Stimulated activated CD4-positive, alpha-beta T cell treated with anti-CD3 and anti-CD28 coated beads, TNF-alpha, amount 100 ng/mL, for 4 hours (primary cell): ENCODE measurements at regions not wholly inside any gene's neighbourhood (a gene's known extent, or its start where the extent isn't known, plus 50 kb on each side); places are given as distances from the start of the nearest gene placed in this dataset.

Experiments used
- DNase-seq, 3 experiments: peaks; one replicate each; pipeline ENCODE4 v3.0.0-alpha.2; 2020; ENCODE audit warnings: low read depth in 3 of 3

DNA sequence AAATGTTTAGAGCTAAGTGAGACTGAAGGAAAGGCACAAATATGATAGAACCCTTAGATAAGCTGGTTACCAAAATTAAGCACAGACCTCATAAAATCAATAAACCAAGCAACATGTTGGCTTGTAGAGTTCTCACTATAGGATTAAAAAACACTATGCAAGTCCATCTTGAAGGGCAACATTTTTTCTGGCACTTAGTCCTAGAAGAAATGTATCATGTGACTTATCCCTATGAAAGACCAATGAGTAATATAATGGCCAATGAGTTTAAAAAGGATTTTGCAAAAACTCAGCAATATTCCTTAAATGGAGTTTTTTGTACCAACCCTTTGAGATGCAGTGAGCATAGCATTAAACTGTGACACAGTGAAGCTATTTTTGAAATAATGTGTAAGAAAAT lies 216.3 kb upstream of the ADRA1B start:
- no peak for DNase-seq

- DNase-seq = no peak
These were observed 214.0 kb upstream of the ADRA1B start for GRCh38 chr5:159702301-159702700.

DNA sequence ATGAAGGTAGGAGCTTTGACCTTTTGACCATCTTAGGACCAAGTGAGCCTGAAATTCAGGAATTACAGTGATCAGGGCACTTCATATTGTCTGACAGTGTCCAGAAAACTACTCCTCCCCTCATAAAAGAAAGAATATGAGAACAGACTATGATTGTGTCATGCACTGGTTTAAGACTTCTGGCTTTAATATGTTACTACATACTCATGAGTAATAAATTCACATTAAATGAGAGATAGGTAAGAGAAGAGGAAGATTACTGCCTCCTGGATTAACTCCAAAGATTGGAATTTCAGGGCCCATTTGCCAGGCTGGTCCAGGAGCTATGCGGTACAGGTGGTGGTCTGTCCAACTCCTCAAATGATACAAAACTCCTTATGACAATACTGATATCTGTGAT lies 213.5 kb upstream of the ADRA1B start:
- DNase-seq = no peak

- no peak for DNase-seq
These were observed 212.1 kb upstream of the ADRA1B start for GRCh38 chr5:159704160-159704559.

- no peak for DNase-seq
These were observed 210.3 kb upstream of the ADRA1B start for GRCh38 chr5:159705948-159706347.

DNA sequence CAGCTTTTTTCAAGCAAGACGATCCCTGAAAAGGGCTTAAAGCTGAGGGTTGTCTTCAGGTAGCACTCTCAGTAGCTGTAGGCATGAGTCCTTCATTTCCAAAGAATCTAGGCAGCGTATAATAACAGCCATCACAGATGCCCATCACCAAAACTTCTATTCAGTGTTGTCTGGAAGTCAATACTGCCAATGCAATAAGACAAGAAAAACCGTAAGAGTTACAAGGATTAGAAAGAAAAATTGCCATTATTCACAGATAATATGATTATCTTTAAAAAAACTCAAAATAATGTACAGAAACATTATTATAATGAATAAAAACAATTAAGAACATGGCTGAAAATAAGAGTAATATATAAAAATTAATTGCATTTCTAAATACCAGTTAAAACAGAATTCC lies 208.2 kb upstream of the ADRA1B start:
- DNase-seq = no peak

DNA sequence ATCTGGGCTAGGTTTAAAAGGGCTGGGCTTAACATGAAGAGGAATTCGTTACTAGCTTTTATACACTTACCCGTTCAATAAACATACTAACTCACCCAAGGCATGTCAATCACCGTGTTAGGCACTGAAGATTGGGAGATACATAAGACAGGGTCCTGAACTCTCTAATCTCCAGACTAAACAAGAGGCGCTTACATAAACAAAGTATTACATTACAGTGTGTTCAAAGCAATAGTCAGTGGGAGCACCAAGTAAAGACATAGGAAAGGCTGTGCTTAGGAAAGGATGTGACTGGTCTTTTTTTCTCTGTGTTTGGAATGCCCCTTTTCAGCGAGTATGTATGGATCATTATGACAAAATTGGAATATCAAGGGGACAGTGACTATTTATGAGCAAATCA lies 203.6 kb upstream of the ADRA1B start:
- DNase-seq = no peak

- no peak for DNase-seq
These were observed 203.0 kb upstream of the ADRA1B start for GRCh38 chr5:159713254-159713653.

- no peak for DNase-seq
These were observed 202.5 kb upstream of the ADRA1B start for GRCh38 chr5:159713773-159714172.

DNA sequence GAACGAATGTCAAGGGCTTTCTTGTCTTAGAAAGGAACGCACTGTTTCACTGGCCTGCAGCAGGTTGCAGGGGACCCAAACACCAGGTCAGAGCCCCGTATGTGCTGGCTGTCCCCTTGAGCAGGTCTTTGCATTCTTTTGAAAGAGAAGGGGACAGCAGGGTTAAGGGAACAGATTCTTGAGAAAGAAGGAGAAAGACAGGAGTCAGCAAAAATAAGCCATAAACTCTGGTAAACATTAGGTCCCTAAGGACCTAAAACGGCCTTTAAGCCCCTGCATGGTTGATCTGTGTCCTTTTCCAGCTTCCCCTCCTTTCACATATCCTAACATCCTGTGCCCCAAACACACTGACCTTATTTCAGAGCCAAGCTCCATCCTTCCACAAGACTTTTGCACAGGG lies 190.8 kb upstream of the ADRA1B start:
- DNase-seq = no peak

- DNase-seq = no peak
These were observed 189.1 kb upstream of the ADRA1B start for GRCh38 chr5:159727167-159727566.

- no peak for DNase-seq
These were observed 186.0 kb upstream of the ADRA1B start for GRCh38 chr5:159730285-159730684.

DNA sequence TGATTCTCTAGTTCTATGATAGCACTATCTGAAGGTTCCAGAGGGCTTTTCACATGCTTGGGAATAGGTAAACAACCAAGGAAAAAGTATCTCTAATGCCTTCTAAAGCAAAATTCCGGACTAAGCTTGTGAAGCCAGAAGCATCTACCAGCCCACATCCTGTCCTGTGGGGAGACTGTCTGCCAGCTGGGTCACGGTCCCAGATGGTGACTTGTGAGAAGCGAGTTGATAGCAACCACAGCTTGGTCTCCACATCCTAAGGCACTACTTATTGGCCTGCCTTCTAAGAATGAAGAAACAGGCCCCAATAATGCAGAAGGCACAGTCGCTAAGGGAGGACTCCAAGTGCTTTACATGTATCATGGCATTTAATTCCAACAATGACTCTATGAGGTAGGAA lies 184.1 kb upstream of the ADRA1B start:
- no peak for DNase-seq

GRCh38 chr5:159734366-159734765 lies 181.9 kb upstream of the ADRA1B start:
- DNase-seq = no peak

DNA sequence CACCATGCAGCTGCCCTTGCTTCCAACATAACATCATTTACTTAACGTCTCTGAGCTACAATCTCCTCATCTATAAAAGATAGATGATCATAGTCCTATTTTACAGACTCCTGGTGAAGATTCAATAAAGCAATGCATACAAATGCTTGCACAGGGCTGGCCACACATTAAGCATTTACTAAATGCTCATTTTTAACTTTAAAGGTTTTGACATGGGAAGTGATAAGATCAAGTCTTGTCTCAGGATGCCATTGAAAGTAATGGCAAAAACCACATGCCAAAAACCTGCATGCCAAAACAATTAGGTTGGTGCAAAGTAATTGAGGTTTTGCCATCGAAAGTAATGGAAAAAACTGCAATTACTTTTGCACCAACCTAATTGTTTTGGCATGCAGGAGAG lies 181.2 kb upstream of the ADRA1B start:
- no peak for DNase-seq

GRCh38 chr5:159735749-159736660 lies 180.3 kb upstream of the ADRA1B start:
- DNase-seq = no peak

GRCh38 chr5:159736844-159737243 lies 179.4 kb upstream of the ADRA1B start:
- DNase-seq = no peak

GRCh38 chr5:159737263-159737662 lies 179.0 kb upstream of the ADRA1B start:
- no peak for DNase-seq

DNA sequence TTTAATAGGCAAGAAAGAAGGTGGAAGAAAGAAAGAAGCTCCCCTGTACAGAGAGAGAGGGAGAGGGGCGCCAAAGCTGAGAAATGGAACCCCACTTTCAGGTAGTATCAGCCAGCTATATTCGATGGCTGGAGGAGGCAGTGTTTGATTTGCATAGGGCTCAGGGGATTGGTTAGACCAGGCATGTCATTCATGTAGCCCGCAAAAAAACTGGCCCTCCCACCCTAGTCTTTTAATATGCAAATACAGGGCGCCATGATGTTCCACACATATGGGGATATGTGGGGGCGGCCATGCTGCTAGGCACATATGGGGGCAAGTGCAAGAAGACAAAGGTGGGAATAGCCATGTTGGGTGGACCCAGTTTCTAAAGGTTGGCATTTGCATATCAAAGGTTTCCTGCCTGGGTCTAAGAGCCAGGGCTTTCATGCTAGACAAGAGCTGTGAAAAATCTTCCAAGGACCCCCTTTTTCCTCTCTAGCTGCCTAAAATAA lies 174.4 kb upstream of the ADRA1B start:
- no peak for DNase-seq

- DNase-seq = no peak
These were observed 173.0 kb upstream of the ADRA1B start for GRCh38 chr5:159743234-159743633.

- no peak for DNase-seq
These were observed 169.6 kb upstream of the ADRA1B start for GRCh38 chr5:159746707-159747106.

DNA sequence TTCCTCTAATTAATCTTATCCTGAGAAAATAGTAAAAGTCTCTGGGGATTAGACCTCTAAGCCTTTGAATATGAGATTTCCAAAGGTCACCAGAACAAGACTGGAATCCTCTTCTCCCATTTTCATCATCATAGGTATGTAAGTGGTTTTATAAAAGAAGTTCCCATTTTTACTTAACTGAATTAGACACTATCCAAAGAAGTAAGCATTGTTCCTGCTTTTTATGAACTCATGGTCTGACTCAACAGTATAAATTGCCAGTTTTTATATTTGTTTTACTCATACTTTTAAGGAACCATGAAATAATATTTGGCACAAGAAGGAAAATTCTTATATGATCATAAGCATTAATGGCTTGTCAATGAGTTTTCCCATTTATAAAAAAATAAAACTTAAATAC lies 167.1 kb upstream of the ADRA1B start:
- DNase-seq = no peak

DNA sequence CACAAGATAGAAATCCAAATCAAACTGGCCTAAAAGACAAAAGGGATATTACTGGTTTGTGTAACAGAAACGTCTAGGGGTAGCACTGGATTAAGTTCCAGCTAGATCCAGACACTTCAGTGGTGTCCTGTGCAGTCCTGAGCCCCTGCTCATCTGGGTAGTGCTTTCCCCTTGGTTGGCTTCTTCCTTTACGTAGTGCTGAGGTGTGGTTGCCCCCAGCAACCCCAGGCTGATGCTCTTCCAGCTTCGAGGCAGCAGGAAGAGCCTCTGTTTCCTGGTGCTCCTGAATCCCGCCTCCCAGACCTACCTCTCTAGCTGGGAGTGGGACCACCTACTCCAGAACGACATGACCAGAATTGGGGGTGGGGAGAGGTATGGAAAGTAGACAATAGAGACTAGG lies 166.1 kb upstream of the ADRA1B start:
- DNase-seq = no peak

- DNase-seq = no peak
These were observed 164.8 kb upstream of the ADRA1B start for GRCh38 chr5:159751459-159751858.
